Stimulated activated naive B cell treated with anti-CD40 and anti-IgM and Interleukin-4, amounts not matched to agents 10 μg/mL and 1 μg/mL and 100 μg/mL, for 72 hours (primary cell): ENCODE measurements at regions not wholly inside any gene's neighbourhood (a gene's known extent, or its start where the extent isn't known, plus 50 kb on each side); places are given as distances from the start of the nearest gene placed in this dataset.
A peak's percentile ranks its signal among the peaks of the same experiment; 100 is the strongest.

Experiments
- ATAC-seq, 2 donors: fragments of 150-1000 bp; cut with Tn5 transposase; replicated peaks; 2 replicates each; pipeline ENCODE4 v1.10.0; 2021; ENCODE audit warnings: moderate library complexity in 1 of 2
- DNase-seq: peaks from one replicate; pipeline ENCODE4 v3.0.0; 2021
- H3K27ac Mint-ChIP-seq: one replicate; pipeline ENCODE4 v1.8.0; 2022; ENCODE audit warnings: mild to moderate bottlenecking, mixed read lengths
- H3K27me3 Mint-ChIP-seq, 2 donors: one replicate each; pipeline ENCODE4 v1.8.0; 2022; ENCODE audit warnings: mixed read lengths in 2 of 2
- H3K36me3 Mint-ChIP-seq, 2 donors: one replicate each; pipeline ENCODE4 v1.8.0; 2022; ENCODE audit warnings: mixed read lengths in 2 of 2, mild to moderate bottlenecking in 1 of 2
- H3K4me1 Mint-ChIP-seq, 2 donors: one replicate each; pipeline ENCODE4 v1.8.0; 2022; ENCODE audit warnings: mixed read lengths in 2 of 2, mild to moderate bottlenecking in 1 of 2
- H3K4me3 Mint-ChIP-seq, 2 donors: one replicate each; pipeline ENCODE4 v1.8.0; 2022; ENCODE audit warnings: mild to moderate bottlenecking in 2 of 2, mixed read lengths in 2 of 2, moderate library complexity in 1 of 2
- H3K9me3 Mint-ChIP-seq, 2 donors: one replicate each; pipeline ENCODE4 v1.8.0; 2022; ENCODE audit warnings: mixed read lengths in 2 of 2, mild to moderate bottlenecking in 1 of 2

- Mint-ChIP-seq H3K4me1 (peaks cover 0 to 8% of the 10 kb centered on the region in 2 donors), H3K36me3 (no peaks in the 10 kb centered on the region), H3K27me3 (peaks cover 16 to 18% of the 10 kb centered on the region in 2 donors), H3K27ac (no peak overlapping the region), H3K9me3 (no peaks in the 10 kb centered on the region), H3K4me3 (no peak overlapping the region)
- no peak for ATAC-seq
- no peak for DNase-seq
Observed at GRCh38 chr5:72608926-72609325, 101.7 kb upstream of the ZNF366 start.

- H3K9me3 Mint-ChIP-seq, result no peaks in the 10 kb centered on the region
- H3K4me3 Mint-ChIP-seq, result no peak overlapping the region
- H3K27me3 Mint-ChIP-seq, result peaks cover 16 to 18% of the 10 kb centered on the region in 2 donors
- peaks cover 0 to 8% of the 10 kb centered on the region in 2 donors for H3K4me1 Mint-ChIP-seq
- DNase-seq (no peak), ATAC-seq (no peak)
- no peaks in the 10 kb centered on the region for H3K36me3 Mint-ChIP-seq
- no peak overlapping the region for H3K27ac Mint-ChIP-seq
Observed at GRCh38 chr5:72608297-72608696, 101.1 kb upstream of the ZNF366 start.

GRCh38 chr5:72607381-72607780 lies 100.2 kb upstream of the ZNF366 start:
- DNase-seq (no peak), ATAC-seq (no peak)
- Mint-ChIP-seq H3K27me3 (peaks cover 16 to 18% of the 10 kb centered on the region in 2 donors), H3K27ac (no peak overlapping the region), H3K36me3 (no peaks in the 10 kb centered on the region), H3K4me1 (peaks cover 0 to 8% of the 10 kb centered on the region in 2 donors), H3K9me3 (no peaks in the 10 kb centered on the region), H3K4me3 (no peak overlapping the region)

- Mint-ChIP-seq H3K36me3 (no peaks in the 10 kb centered on the region), H3K27me3 (peaks cover 16 to 18% of the 10 kb centered on the region in 2 donors), H3K27ac (no peak overlapping the region), H3K4me3 (no peak overlapping the region), H3K4me1 (peaks cover 0 to 8% of the 10 kb centered on the region in 2 donors), H3K9me3 (no peaks in the 10 kb centered on the region)
- DNase-seq (no peak), ATAC-seq (no peak)
Observed at GRCh38 chr5:72606525-72606924, 99.3 kb upstream of the ZNF366 start.

- no peak overlapping the region for H3K4me3 Mint-ChIP-seq
- no peak overlapping the region for H3K27ac Mint-ChIP-seq
- no peak for DNase-seq
- no peak for ATAC-seq
- no peaks in the 10 kb centered on the region for H3K36me3 Mint-ChIP-seq
- no peaks in the 10 kb centered on the region for H3K9me3 Mint-ChIP-seq
- no peaks in the 10 kb centered on the region for H3K4me1 Mint-ChIP-seq
- peaks cover 9 to 11% of the 10 kb centered on the region in 2 donors for H3K27me3 Mint-ChIP-seq
Observed at GRCh38 chr5:72605632-72606031, 98.4 kb upstream of the ZNF366 start.

- H3K4me3 Mint-ChIP-seq, result no peak overlapping the region
- no peaks in the 10 kb centered on the region for H3K9me3 Mint-ChIP-seq
- no peaks in the 10 kb centered on the region for H3K4me1 Mint-ChIP-seq
- H3K27ac Mint-ChIP-seq, result no peak overlapping the region
- DNase-seq (no peak), ATAC-seq (no peak)
- no peaks in the 10 kb centered on the region for H3K36me3 Mint-ChIP-seq
- peaks cover 6% of the 10 kb centered on the region in 2 donors for H3K27me3 Mint-ChIP-seq
Observed at GRCh38 chr5:72604798-72605154, 97.6 kb upstream of the ZNF366 start.

GRCh38 chr5:72604111-72604797 lies 97.0 kb upstream of the ZNF366 start:
- H3K4me3 Mint-ChIP-seq, result no peak overlapping the region
- no peak overlapping the region for H3K27ac Mint-ChIP-seq
- H3K4me1 Mint-ChIP-seq, result no peaks in the 10 kb centered on the region
- DNase-seq (no peak), ATAC-seq (no peak)
- no peaks in the 10 kb centered on the region for H3K36me3 Mint-ChIP-seq
- H3K27me3 Mint-ChIP-seq, result peaks cover 6% of the 10 kb centered on the region in 2 donors
- no peaks in the 10 kb centered on the region for H3K9me3 Mint-ChIP-seq

- Mint-ChIP-seq H3K27ac (no peak overlapping the region), H3K27me3 (peaks cover 6% of the 10 kb centered on the region in 2 donors), H3K36me3 (peaks cover 5 to 9% of the 10 kb centered on the region in 2 donors), H3K4me3 (no peak overlapping the region), H3K9me3 (peaks cover 0 to 3% of the 10 kb centered on the region in 2 donors), H3K4me1 (peaks cover 0 to 9% of the 10 kb centered on the region in 2 donors)
- ATAC-seq, result no peak
- DNase-seq, result no peak
Observed at GRCh38 chr5:72602696-72603685, 95.8 kb upstream of the ZNF366 start.

GRCh38 chr5:72601861-72602260 lies 94.7 kb upstream of the ZNF366 start:
- peaks cover 0 to 3% of the 10 kb centered on the region in 2 donors for H3K9me3 Mint-ChIP-seq
- H3K27me3 Mint-ChIP-seq, result peaks cover 6% of the 10 kb centered on the region in 2 donors
- no peak overlapping the region for H3K27ac Mint-ChIP-seq
- H3K36me3 Mint-ChIP-seq, result peaks cover 5 to 9% of the 10 kb centered on the region in 2 donors
- no peak overlapping the region for H3K4me3 Mint-ChIP-seq
- ATAC-seq, result no peak
- peaks cover 0 to 9% of the 10 kb centered on the region in 2 donors for H3K4me1 Mint-ChIP-seq
- no peak for DNase-seq

- Mint-ChIP-seq H3K27ac (no peak overlapping the region), H3K9me3 (peaks cover 0 to 3% of the 10 kb centered on the region in 2 donors), H3K4me1 (peaks cover 0 to 9% of the 10 kb centered on the region in 2 donors), H3K4me3 (no peak overlapping the region), H3K36me3 (peaks cover 5 to 9% of the 10 kb centered on the region in 2 donors), H3K27me3 (no peaks in the 10 kb centered on the region)
- DNase-seq, result no peak
- ATAC-seq, result no peak
Observed at GRCh38 chr5:72600391-72600981, 93.3 kb upstream of the ZNF366 start.

GRCh38 chr5:72599519-72600370 lies 92.5 kb upstream of the ZNF366 start:
- H3K27me3 Mint-ChIP-seq, result no peaks in the 10 kb centered on the region
- no peak overlapping the region for H3K4me3 Mint-ChIP-seq
- no peak for DNase-seq
- no peak overlapping the region for H3K27ac Mint-ChIP-seq
- peaks cover 0 to 3% of the 10 kb centered on the region in 2 donors for H3K9me3 Mint-ChIP-seq
- peaks cover 0 to 9% of the 10 kb centered on the region in 2 donors for H3K4me1 Mint-ChIP-seq
- peaks cover 5 to 9% of the 10 kb centered on the region in 2 donors for H3K36me3 Mint-ChIP-seq
- ATAC-seq, result no peak

GRCh38 chr5:72599065-72599433 lies 91.8 kb upstream of the ZNF366 start:
- peaks cover 0 to 3% of the 10 kb centered on the region in 2 donors for H3K9me3 Mint-ChIP-seq
- H3K36me3 Mint-ChIP-seq, result peaks cover 5 to 9% of the 10 kb centered on the region in 2 donors
- ATAC-seq (peak in 1 of 2 donors; percentile 21), DNase-seq (no peak)
- no peaks in the 10 kb centered on the region for H3K27me3 Mint-ChIP-seq
- peak overlapping the region; percentile 86 for H3K27ac Mint-ChIP-seq
- H3K4me1 Mint-ChIP-seq, result peaks cover 0 to 9% of the 10 kb centered on the region in 2 donors
- H3K4me3 Mint-ChIP-seq, result peak overlapping the region in 1 of 2 donors; percentile 29

- Mint-ChIP-seq H3K4me1 (peaks cover 0 to 9% of the 10 kb centered on the region in 2 donors), H3K36me3 (peaks cover 5 to 9% of the 10 kb centered on the region in 2 donors), H3K27me3 (no peaks in the 10 kb centered on the region), H3K4me3 (peak overlapping the region in 1 of 2 donors; percentile 29), H3K9me3 (peaks cover 0 to 3% of the 10 kb centered on the region in 2 donors), H3K27ac (peak overlapping the region; percentile 86)
- peak; percentile 57 for ATAC-seq
- peak; percentile 20 for DNase-seq
Observed at GRCh38 chr5:72598401-72599064, 91.3 kb upstream of the ZNF366 start.
